ENCODE measurements at regions not wholly inside any gene's neighbourhood (a gene's known extent, or its start where the extent isn't known, plus 50 kb on each side); places are given as distances from the start of the nearest gene placed in this dataset.

GRCh38 chr19:29289020-29289419 is 76.1 kb upstream of the UQCRFS1 start:
- Histone ChIP-seq H3K27me3 (replicated peaks in 1 of 4; ENCODE audit: control extremely low read depth in 1 of 4, control insufficient read depth in 3 of 4, insufficient read depth in 4 of 4, low read length in 3 of 4) (no peaks in the 10 kb centered on the region), H3K9ac (ENCODE audit: low read length) (no peak overlapping the region), H3K9me3 (ENCODE audit: control extremely low read depth in 1 of 3, control insufficient read depth in 2 of 3, insufficient read depth in 1 of 3, low read length in 2 of 3) (peaks cover 0 to 15% (median 0%) of the 10 kb centered on the region in 3 donors), H4K20me1 (ENCODE audit: control insufficient read depth, insufficient read depth, low read length, poor library complexity, severe bottlenecking) (no peaks in the 10 kb centered on the region), H3K4me2 (replicated peaks; ENCODE audit: low read depth, low read length, poor library complexity, severe bottlenecking) (no peak overlapping the region), H2AFZ (ENCODE audit: insufficient read depth, low read depth, low read length, poor library complexity, severe bottlenecking) (no peak overlapping the region), H3K4me1 (ENCODE audit: control insufficient read depth in 2 of 2, insufficient read depth in 2 of 2, low read length in 2 of 2) (no peaks in the 10 kb centered on the region), H3K79me2 (ENCODE audit: control insufficient read depth, insufficient read depth, low read length) (no peaks in the 10 kb centered on the region), H3K4me3 (ENCODE audit: control extremely low read depth in 1 of 5, extremely low read depth in 1 of 5, insufficient read depth in 1 of 5, low read depth in 2 of 5, low read length in 4 of 5) (no peak overlapping the region), H3K36me3 (replicated peaks in 1 of 2; ENCODE audit: control extremely low read depth in 1 of 2, control insufficient read depth in 1 of 2, extremely low read depth in 1 of 2, insufficient read depth in 2 of 2, low read length in 1 of 2) (no peaks in the 10 kb centered on the region), H3K27ac (ENCODE audit: low read length in 2 of 2) (no peak overlapping the region)
- intact Hi-C loops (cut with micrococcal nuclease), result no loop called here
- Mint-ChIP-seq H3K4me1 (no peaks in the 10 kb centered on the region), H3K4me3 (no peak overlapping the region), H3K27me3 (peaks cover 10% of the 10 kb centered on the region), H3K27ac (no peak overlapping the region), H3K9me3 (ENCODE audit: insufficient read depth) (no peaks in the 10 kb centered on the region)
- ChIA-PET POLR2A (no interaction called here), CTCF (no interaction called here)
- DNase-seq (no peak), ATAC-seq (ENCODE audit: low read depth) (no peak)
- 86% methylated on average over 1 of the region's 2 CpGs for WGBS (ENCODE audit: insufficient coverage)
- TF ChIP-seq EZH2 (IDR thresholded peaks at IDR 0.05; ENCODE audit: borderline replicate concordance, insufficient read depth, low read depth, low read length, poor library complexity, severe bottlenecking) (no peak), CTCF (IDR thresholded peaks at IDR 0.05) (no peak)

GRCh38 chr19:29290853-29291252 is 77.9 kb upstream of the UQCRFS1 start:
- Histone ChIP-seq H3K27me3 (replicated peaks in 1 of 4; ENCODE audit: control extremely low read depth in 1 of 4, control insufficient read depth in 3 of 4, insufficient read depth in 4 of 4, low read length in 3 of 4) (no peaks in the 10 kb centered on the region), H3K79me2 (ENCODE audit: control insufficient read depth, insufficient read depth, low read length) (no peaks in the 10 kb centered on the region), H4K20me1 (ENCODE audit: control insufficient read depth, insufficient read depth, low read length, poor library complexity, severe bottlenecking) (no peaks in the 10 kb centered on the region), H3K9me3 (ENCODE audit: control extremely low read depth in 1 of 3, control insufficient read depth in 2 of 3, insufficient read depth in 1 of 3, low read length in 2 of 3) (peaks cover 0 to 18% (median 0%) of the 10 kb centered on the region in 3 donors), H3K27ac (ENCODE audit: low read length in 2 of 2) (no peak overlapping the region), H3K4me1 (ENCODE audit: control insufficient read depth in 2 of 2, insufficient read depth in 2 of 2, low read length in 2 of 2) (no peaks in the 10 kb centered on the region), H3K9ac (ENCODE audit: low read length) (no peak overlapping the region), H3K36me3 (replicated peaks in 1 of 2; ENCODE audit: control extremely low read depth in 1 of 2, control insufficient read depth in 1 of 2, extremely low read depth in 1 of 2, insufficient read depth in 2 of 2, low read length in 1 of 2) (no peaks in the 10 kb centered on the region), H3K4me3 (ENCODE audit: control extremely low read depth in 1 of 5, extremely low read depth in 1 of 5, insufficient read depth in 1 of 5, low read depth in 2 of 5, low read length in 4 of 5) (no peak overlapping the region), H2AFZ (ENCODE audit: insufficient read depth, low read depth, low read length, poor library complexity, severe bottlenecking) (no peak overlapping the region), H3K4me2 (replicated peaks; ENCODE audit: low read depth, low read length, poor library complexity, severe bottlenecking) (no peak overlapping the region)
- 48% methylated on average over 5 of the region's 5 CpGs for WGBS (ENCODE audit: insufficient coverage)
- H3K27me3 Mint-ChIP-seq, result peaks cover 10% of the 10 kb centered on the region
- CTCF ChIA-PET, result no interaction called here
- no peak overlapping the region for H3K4me3 Mint-ChIP-seq
- no peak overlapping the region for H3K27ac Mint-ChIP-seq
- H3K4me1 Mint-ChIP-seq, result no peaks in the 10 kb centered on the region
- TF ChIP-seq EZH2 (IDR thresholded peaks at IDR 0.05; ENCODE audit: borderline replicate concordance, insufficient read depth, low read depth, low read length, poor library complexity, severe bottlenecking), result no peak
- TF ChIP-seq CTCF (IDR thresholded peaks at IDR 0.05), result no peak
- ATAC-seq (ENCODE audit: low read depth) (no peak), DNase-seq (no peak)
- H3K9me3 Mint-ChIP-seq (ENCODE audit: insufficient read depth), result no peaks in the 10 kb centered on the region
- intact Hi-C loops (cut with micrococcal nuclease), result no loop called here
- POLR2A ChIA-PET, result no interaction called here
